ENCODE measurements at regions not wholly inside any gene's neighbourhood (a gene's known extent, or its start where the extent isn't known, plus 50 kb on each side); places are given as distances from the start of the nearest gene placed in this dataset.

GRCh38 chr7:25787336-25787735, 364.7 kb upstream of the NFE2L3 start:
- peaks cover 0 to 4% (median 0%) of the 10 kb centered on the region in 7 donors for H3K9me3 Mint-ChIP-seq
- DNase-seq = no peak
- H3K36me3 Mint-ChIP-seq = peaks cover 0 to 4% of the 10 kb centered on the region in 2 donors
- no peak for ATAC-seq (ENCODE audit: low read depth in 2 of 2)
- no peak overlapping the region for H3K27ac Mint-ChIP-seq
- H3K27me3 Mint-ChIP-seq = peaks cover 23 to 31% (median 24%) of the 10 kb centered on the region in 3 donors
- H3K4me3 Mint-ChIP-seq = no peak overlapping the region
- H3K4me1 Mint-ChIP-seq = no peaks in the 10 kb centered on the region

GRCh38 chr7:25788371-25788770, 363.6 kb upstream of the NFE2L3 start:
- peaks cover 0 to 4% of the 10 kb centered on the region in 2 donors for H3K36me3 Mint-ChIP-seq
- no peak overlapping the region for H3K27ac Mint-ChIP-seq
- H3K4me3 Mint-ChIP-seq = no peak overlapping the region
- H3K4me1 Mint-ChIP-seq = no peaks in the 10 kb centered on the region
- DNase-seq (no peak), ATAC-seq (ENCODE audit: low read depth in 2 of 2) (no peak)
- H3K9me3 Mint-ChIP-seq = peaks cover 0 to 4% (median 0%) of the 10 kb centered on the region in 7 donors
- peaks cover 30 to 39% (median 33%) of the 10 kb centered on the region in 3 donors for H3K27me3 Mint-ChIP-seq

DNA sequence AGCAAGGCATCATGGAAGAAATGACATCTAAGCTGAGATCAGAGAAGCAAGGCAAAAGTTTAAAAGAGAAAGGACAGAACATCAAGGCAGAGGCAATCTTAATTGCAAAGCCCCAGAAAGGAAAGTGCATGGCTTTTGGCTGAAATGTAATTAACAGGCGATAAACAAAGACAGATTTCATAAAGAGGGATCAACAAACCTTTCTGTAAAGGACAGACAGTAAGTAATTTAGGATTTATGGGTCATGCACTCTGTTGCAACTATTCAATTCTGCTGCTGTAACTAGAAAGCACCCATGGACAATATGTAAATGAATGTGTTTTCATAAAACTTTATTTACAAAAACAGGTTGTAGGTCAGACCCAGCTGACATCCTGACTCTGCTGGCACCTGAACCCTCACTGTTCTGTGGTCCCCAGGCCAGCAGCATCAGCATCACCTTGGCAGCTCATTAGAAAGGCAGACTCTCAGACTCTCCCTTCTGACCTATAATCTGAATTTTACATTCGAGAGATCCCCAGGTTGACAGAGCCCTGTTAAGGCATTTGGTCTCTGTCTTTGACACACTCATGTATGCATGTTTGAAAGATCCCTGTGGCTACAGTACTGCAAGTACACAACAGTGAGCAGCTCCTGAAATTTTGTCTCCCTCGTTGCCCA, 362.9 kb upstream of the NFE2L3 start:
- peaks cover 0 to 4% (median 0%) of the 10 kb centered on the region in 7 donors for H3K9me3 Mint-ChIP-seq
- H3K36me3 Mint-ChIP-seq = peaks cover 0 to 4% of the 10 kb centered on the region in 2 donors
- H3K4me1 Mint-ChIP-seq = no peaks in the 10 kb centered on the region
- peaks cover 31 to 39% (median 37%) of the 10 kb centered on the region in 3 donors for H3K27me3 Mint-ChIP-seq
- H3K27ac Mint-ChIP-seq = no peak overlapping the region
- no peak overlapping the region for H3K4me3 Mint-ChIP-seq
- ATAC-seq (ENCODE audit: low read depth in 2 of 2) = no peak
- DNase-seq = no peak

- H3K4me1 Mint-ChIP-seq = no peaks in the 10 kb centered on the region
- H3K27ac Mint-ChIP-seq = no peak overlapping the region
- H3K9me3 Mint-ChIP-seq = peaks cover 0 to 4% (median 0%) of the 10 kb centered on the region in 7 donors
- H3K27me3 Mint-ChIP-seq = peaks cover 31 to 45% (median 39%) of the 10 kb centered on the region in 3 donors
- ATAC-seq (ENCODE audit: low read depth in 2 of 2) (no peak), DNase-seq (no peak)
- H3K4me3 Mint-ChIP-seq = no peak overlapping the region
- peaks cover 0 to 4% of the 10 kb centered on the region in 2 donors for H3K36me3 Mint-ChIP-seq
Observed at GRCh38 chr7:25789701-25790640, 362.0 kb upstream of the NFE2L3 start.

DNA sequence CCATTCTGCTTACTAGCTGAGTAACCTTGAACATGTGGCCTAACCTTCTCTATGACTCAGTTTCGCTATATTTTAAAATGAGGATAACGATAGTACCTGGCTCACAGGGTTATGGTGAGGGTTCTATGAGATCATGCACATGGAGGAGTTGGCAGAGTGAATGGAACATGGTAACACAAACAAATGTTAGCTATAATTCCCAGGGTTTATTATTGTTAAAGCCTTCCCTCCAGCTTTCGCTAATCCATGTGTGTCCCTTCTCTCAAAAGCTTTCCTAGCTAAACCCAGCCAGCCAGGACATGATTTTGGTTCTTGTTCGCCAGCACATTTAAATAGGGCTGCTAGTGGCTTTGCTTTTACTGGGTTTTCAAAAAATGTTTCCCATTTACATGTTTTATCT, 361.0 kb upstream of the NFE2L3 start:
- no peak overlapping the region for H3K4me3 Mint-ChIP-seq
- H3K36me3 Mint-ChIP-seq = no peaks in the 10 kb centered on the region
- H3K4me1 Mint-ChIP-seq = no peaks in the 10 kb centered on the region
- DNase-seq (no peak), ATAC-seq (ENCODE audit: low read depth in 2 of 2) (no peak)
- H3K9me3 Mint-ChIP-seq = no peaks in the 10 kb centered on the region
- peaks cover 31 to 39% (median 33%) of the 10 kb centered on the region in 3 donors for H3K27me3 Mint-ChIP-seq
- H3K27ac Mint-ChIP-seq = no peak overlapping the region

GRCh38 chr7:25792586-25792985, 359.4 kb upstream of the NFE2L3 start:
- no peak for ATAC-seq (ENCODE audit: low read depth in 2 of 2)

DNA sequence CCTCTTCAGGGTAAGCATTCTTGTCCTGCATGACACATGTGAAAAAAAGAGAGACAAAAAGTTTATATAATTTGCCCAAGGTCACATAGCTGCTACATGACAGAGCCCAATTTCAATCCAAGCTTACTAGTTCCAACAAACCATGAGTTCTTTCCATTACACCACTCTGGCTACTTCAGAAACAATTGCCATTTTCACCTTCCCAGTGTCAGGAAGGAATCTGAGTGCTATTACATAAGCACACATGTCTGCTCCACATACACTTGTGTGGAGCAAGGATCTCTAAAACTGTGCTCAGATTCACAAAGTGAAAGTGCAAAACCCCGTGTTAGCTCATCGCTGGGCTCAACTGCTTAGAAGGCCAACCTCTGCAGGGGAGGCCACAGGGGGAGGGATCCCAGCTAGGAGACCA, 356.2 kb upstream of the NFE2L3 start:
- Mint-ChIP-seq H3K27ac (no peak overlapping the region), H3K9me3 (no peaks in the 10 kb centered on the region), H3K27me3 (peaks cover 18 to 44% (median 27%) of the 10 kb centered on the region in 3 donors), H3K4me3 (peak overlapping the region in 1 of 8 donors; percentile 56), H3K4me1 (no peaks in the 10 kb centered on the region), H3K36me3 (no peaks in the 10 kb centered on the region)
- no peak for ATAC-seq (ENCODE audit: low read depth in 2 of 2)
- no peak for DNase-seq

More at GRCh38 chr7:25792586-25792985, 359.4 kb upstream of the NFE2L3 start:
- DNase-seq = no peak
- H3K27me3 Mint-ChIP-seq = peaks cover 26 to 37% (median 31%) of the 10 kb centered on the region in 3 donors
- H3K27ac Mint-ChIP-seq = no peak overlapping the region
- no peaks in the 10 kb centered on the region for H3K36me3 Mint-ChIP-seq
- H3K4me3 Mint-ChIP-seq = no peak overlapping the region
- H3K9me3 Mint-ChIP-seq = no peaks in the 10 kb centered on the region
- H3K4me1 Mint-ChIP-seq = no peaks in the 10 kb centered on the region

GRCh38 chr7:25798344-25798743, 353.7 kb upstream of the NFE2L3 start:
- no peak overlapping the region for H3K27ac Mint-ChIP-seq
- ATAC-seq (ENCODE audit: low read depth in 2 of 2) = no peak
- DNase-seq = no peak
- peaks cover 25 to 45% (median 32%) of the 10 kb centered on the region in 3 donors for H3K27me3 Mint-ChIP-seq
- no peaks in the 10 kb centered on the region for H3K9me3 Mint-ChIP-seq
- no peak overlapping the region for H3K4me3 Mint-ChIP-seq
- no peaks in the 10 kb centered on the region for H3K4me1 Mint-ChIP-seq
- H3K36me3 Mint-ChIP-seq = no peaks in the 10 kb centered on the region

- H3K9me3 Mint-ChIP-seq = no peaks in the 10 kb centered on the region
- DNase-seq (no peak), ATAC-seq (ENCODE audit: low read depth in 2 of 2) (no peak)
- no peak overlapping the region for H3K4me3 Mint-ChIP-seq
- H3K27ac Mint-ChIP-seq = no peak overlapping the region
- H3K36me3 Mint-ChIP-seq = no peaks in the 10 kb centered on the region
- no peaks in the 10 kb centered on the region for H3K4me1 Mint-ChIP-seq
- peaks cover 17 to 43% (median 40%) of the 10 kb centered on the region in 3 donors for H3K27me3 Mint-ChIP-seq
Observed at GRCh38 chr7:25801214-25801613, 350.8 kb upstream of the NFE2L3 start.

DNA sequence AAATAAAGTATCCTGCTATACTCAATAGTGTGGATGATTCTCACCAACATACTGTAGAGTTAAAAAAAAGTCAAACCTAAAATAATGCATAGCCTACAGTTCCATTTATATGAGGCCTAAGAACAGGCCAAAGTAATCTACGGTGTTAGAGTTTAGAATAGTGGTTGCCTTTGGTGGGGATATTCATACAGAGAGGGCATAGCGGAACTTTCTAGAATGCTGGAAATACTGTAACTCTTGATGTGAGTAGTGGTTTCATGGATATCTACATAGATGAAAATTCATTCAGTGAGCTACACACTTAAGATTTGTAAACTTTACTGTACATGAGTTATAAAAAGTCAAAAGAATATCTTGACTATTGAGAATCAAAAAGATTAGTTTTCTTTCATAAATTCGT, 349.9 kb upstream of the NFE2L3 start:
- ATAC-seq (ENCODE audit: low read depth in 2 of 2) = no peak
- Mint-ChIP-seq H3K36me3 (no peaks in the 10 kb centered on the region), H3K4me1 (no peaks in the 10 kb centered on the region), H3K9me3 (no peaks in the 10 kb centered on the region), H3K27me3 (peaks cover 15 to 48% (median 38%) of the 10 kb centered on the region in 3 donors), H3K27ac (no peak overlapping the region), H3K4me3 (no peak overlapping the region)
- DNase-seq = no peak

DNA sequence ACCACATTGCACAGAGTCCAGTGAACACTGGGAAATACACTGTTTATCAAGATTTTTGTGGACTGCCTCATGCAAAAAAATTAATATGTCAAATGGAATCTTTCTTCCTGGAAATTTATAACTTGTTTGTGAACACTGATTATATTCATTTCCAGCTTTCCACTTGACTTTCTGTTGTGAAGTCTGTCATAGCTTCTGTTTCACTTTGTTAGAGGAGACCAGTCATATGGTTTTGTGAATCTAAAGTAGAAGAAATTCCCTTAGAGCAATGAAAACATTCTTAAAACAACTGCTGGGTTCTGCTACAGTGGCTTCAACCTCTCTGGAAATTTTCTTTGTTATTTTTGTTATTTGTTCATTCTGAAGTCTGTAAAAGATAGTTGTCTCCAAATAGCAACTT, 349.5 kb upstream of the NFE2L3 start:
- H3K36me3 Mint-ChIP-seq = no peaks in the 10 kb centered on the region
- H3K9me3 Mint-ChIP-seq = no peaks in the 10 kb centered on the region
- no peaks in the 10 kb centered on the region for H3K4me1 Mint-ChIP-seq
- H3K4me3 Mint-ChIP-seq = no peak overlapping the region
- DNase-seq = no peak
- ATAC-seq (ENCODE audit: low read depth in 2 of 2) = no peak
- peaks cover 12 to 43% (median 33%) of the 10 kb centered on the region in 3 donors for H3K27me3 Mint-ChIP-seq
- no peak overlapping the region for H3K27ac Mint-ChIP-seq

DNA sequence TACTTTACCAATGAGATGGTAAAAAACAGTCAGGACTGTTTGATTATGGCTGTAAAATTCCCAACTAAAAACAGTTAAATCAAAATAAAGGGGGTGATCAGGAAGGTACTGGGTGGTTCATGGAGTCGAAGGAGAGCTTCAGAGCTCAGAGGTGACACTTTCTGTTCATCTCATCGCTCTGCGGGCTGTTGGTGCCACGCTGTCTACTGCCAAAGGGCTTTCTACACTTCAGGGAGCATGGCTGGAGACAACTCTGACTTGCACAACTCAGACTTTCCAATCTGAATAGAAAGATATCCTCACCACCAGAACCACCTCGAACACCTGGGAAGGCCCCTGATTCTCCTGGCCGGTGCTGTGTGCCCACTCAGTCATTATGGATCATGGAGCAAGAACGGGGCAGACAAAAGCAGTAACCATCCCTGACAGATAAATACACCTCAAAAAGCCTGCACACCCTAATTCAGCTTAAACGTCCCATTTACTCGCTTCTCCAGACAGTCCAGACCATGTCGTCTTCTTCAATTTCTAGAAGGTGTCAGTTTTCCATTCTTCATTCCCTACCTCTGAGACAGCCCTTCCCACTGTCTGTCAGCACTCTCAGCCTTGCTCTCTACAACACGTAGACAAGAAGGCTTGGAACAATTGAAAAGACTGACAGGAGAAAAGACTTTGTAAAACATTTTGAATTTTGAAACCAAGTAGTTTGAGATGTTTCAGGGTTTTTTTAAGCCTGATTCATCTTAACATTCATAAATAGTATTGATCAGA, 348.7 kb upstream of the NFE2L3 start:
- DNase-seq (no peak), ATAC-seq (ENCODE audit: low read depth in 2 of 2) (no peak)
- Mint-ChIP-seq H3K27ac (no peak overlapping the region), H3K27me3 (peaks cover 12 to 43% (median 29%) of the 10 kb centered on the region in 3 donors), H3K4me3 (no peak overlapping the region), H3K36me3 (no peaks in the 10 kb centered on the region), H3K4me1 (no peaks in the 10 kb centered on the region), H3K9me3 (no peaks in the 10 kb centered on the region)

GRCh38 chr7:25804154-25804553, 347.8 kb upstream of the NFE2L3 start:
- Mint-ChIP-seq H3K9me3 (no peaks in the 10 kb centered on the region), H3K27me3 (peaks cover 12 to 44% (median 29%) of the 10 kb centered on the region in 3 donors), H3K36me3 (no peaks in the 10 kb centered on the region), H3K4me3 (no peak overlapping the region), H3K27ac (no peak overlapping the region), H3K4me1 (no peaks in the 10 kb centered on the region)
- ATAC-seq (ENCODE audit: low read depth in 2 of 2) (no peak), DNase-seq (no peak)

Measured in naive B cell (primary cell).